HFFc6 (cell line): ENCODE measurements at regions not wholly inside any gene's neighbourhood (a gene's known extent, or its start where the extent isn't known, plus 50 kb on each side); places are given as distances from the start of the nearest gene placed in this dataset.

Experiments used
- DNase-seq: peaks from one replicate; pipeline ENCODE4 v3.0.0-alpha.2; 2018
- H3K27ac Mint-ChIP-seq: 2 replicates; pipeline ENCODE4 v1.8.0; 2020; ENCODE audit warnings: mild to moderate bottlenecking, mixed read lengths
- H3K27me3 Mint-ChIP-seq: 2 replicates; pipeline ENCODE4 v1.8.0; 2021; ENCODE audit warnings: mild to moderate bottlenecking, moderate library complexity, mixed read lengths; ENCODE audit not compliant: insufficient read depth
- H3K36me3 Mint-ChIP-seq: 2 replicates; pipeline ENCODE4 v1.8.0; 2021; ENCODE audit warnings: low read depth, mixed read lengths
- H3K4me1 Mint-ChIP-seq: 2 replicates; pipeline ENCODE4 v1.8.0; 2020; ENCODE audit warnings: low read depth, mixed read lengths
- H3K4me3 Mint-ChIP-seq: 2 replicates; pipeline ENCODE4 v1.8.0; 2020; ENCODE audit warnings: mild to moderate bottlenecking, moderate library complexity, mixed read lengths
- H3K9me3 Mint-ChIP-seq: 2 replicates; pipeline ENCODE4 v1.8.0; 2020; ENCODE audit warnings: mild to moderate bottlenecking, mixed read lengths
- TF ChIP-seq, protein P1 (sequence below): fragments of 200-600 bp; sonication (generic); IDR thresholded peaks from 2 replicates; pipeline ENCODE4 v1.5.0; 2021; ENCODE audit warnings: antibody characterized with exemption, mild to moderate bottlenecking

DNA sequence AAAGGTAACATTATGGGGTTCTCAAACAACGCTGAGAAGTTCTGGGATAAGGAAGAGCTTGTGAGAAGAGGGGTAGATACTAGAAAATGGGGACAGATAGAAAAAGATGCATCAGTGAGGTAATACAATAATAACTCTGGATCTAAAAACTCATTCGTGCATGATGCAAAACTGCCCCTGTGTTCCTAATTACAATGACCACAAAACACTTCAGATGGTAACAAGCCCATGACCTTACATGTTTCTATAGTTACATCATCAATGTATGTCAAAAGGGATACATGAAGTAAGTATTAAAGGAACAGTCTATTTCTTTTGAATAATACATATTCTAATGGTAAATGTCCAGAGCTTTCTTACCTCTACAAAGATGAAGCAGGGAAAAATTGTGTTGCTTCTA, 110.6 kb upstream of the PLPPR5 start:
- no peaks in the 10 kb centered on the region for H3K9me3 Mint-ChIP-seq
- H3K4me1 Mint-ChIP-seq, result no peaks in the 10 kb centered on the region
- H3K27me3 Mint-ChIP-seq, result no peaks in the 10 kb centered on the region
- TF ChIP-seq, protein P1, sequence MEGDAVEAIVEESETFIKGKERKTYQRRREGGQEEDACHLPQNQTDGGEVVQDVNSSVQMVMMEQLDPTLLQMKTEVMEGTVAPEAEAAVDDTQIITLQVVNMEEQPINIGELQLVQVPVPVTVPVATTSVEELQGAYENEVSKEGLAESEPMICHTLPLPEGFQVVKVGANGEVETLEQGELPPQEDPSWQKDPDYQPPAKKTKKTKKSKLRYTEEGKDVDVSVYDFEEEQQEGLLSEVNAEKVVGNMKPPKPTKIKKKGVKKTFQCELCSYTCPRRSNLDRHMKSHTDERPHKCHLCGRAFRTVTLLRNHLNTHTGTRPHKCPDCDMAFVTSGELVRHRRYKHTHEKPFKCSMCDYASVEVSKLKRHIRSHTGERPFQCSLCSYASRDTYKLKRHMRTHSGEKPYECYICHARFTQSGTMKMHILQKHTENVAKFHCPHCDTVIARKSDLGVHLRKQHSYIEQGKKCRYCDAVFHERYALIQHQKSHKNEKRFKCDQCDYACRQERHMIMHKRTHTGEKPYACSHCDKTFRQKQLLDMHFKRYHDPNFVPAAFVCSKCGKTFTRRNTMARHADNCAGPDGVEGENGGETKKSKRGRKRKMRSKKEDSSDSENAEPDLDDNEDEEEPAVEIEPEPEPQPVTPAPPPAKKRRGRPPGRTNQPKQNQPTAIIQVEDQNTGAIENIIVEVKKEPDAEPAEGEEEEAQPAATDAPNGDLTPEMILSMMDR, result no peak
- no peak overlapping the region for H3K27ac Mint-ChIP-seq
- DNase-seq, result no peak
- H3K4me3 Mint-ChIP-seq, result no peak overlapping the region
- no peaks in the 10 kb centered on the region for H3K36me3 Mint-ChIP-seq

DNA sequence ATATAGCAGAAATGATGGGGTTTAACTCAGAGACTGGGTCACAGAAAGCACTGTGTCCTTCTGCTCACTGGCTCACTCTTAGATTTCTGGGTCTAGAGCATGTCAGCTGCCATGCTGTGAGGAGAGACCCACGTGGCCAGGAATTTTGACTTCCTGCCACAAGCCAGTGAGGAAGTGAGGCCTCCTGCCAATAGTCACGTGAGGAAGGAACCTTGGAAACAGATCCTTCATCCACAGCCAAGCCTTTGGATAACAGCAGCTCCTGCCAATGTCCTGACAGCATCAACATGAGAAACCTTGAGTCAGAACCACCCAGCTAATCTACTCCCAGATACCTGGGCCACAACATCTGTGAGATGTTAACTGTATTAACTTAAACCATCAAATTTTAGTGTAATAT, 114.5 kb upstream of the PLPPR5 start:
- no peak for DNase-seq
- H3K27ac Mint-ChIP-seq, result no peak overlapping the region
- H3K9me3 Mint-ChIP-seq, result no peaks in the 10 kb centered on the region
- H3K27me3 Mint-ChIP-seq, result peaks cover 3% of the 10 kb centered on the region
- H3K4me3 Mint-ChIP-seq, result no peak overlapping the region
- H3K36me3 Mint-ChIP-seq, result no peaks in the 10 kb centered on the region
- TF ChIP-seq, protein P1, result no peak
- H3K4me1 Mint-ChIP-seq, result no peaks in the 10 kb centered on the region

DNA sequence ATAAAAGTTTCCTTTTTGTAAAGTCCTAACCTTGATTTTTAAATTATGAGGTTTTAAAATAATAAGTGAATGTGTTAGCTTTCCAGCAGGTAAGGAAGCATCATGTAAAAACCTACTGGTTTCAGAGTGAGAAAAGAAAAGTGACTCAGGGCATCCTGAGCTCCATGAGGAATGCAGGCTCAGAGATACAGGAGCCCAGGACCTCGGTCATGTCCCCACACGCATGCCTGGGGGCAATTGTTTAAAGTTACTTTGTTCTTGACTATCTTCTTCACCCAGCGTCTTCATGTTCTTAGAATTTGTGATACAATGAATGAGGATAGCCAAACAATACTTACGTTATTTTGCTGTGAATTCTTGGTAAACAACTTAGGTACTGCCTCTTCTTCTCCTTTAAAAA, 117.4 kb upstream of the PLPPR5 start:
- TF ChIP-seq, protein P1, result no peak
- Mint-ChIP-seq H3K9me3 (no peaks in the 10 kb centered on the region), H3K4me1 (no peaks in the 10 kb centered on the region), H3K27ac (no peak overlapping the region), H3K36me3 (no peaks in the 10 kb centered on the region), H3K27me3 (peaks cover 4% of the 10 kb centered on the region), H3K4me3 (no peak overlapping the region)
- DNase-seq, result no peak

DNA sequence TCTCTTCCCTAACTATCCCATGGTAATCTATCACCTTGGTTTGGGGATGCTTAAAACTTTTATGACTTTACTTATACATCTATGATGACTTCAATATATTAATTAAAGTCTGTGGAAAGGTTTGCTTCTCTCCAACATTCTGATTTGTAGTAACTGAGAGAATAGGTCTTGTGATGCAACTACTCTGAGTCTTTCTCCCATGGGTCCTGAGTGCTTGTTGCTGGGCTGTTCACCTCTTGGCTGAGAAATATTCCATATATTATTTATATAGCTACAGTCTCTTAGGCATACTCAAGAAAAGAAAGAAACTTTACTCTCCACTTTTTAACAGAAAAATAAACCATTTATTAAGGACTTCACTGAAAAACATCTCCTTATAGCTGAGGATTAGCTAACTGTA, 119.3 kb upstream of the PLPPR5 start:
- TF ChIP-seq, protein P1, result no peak
- Mint-ChIP-seq H3K9me3 (no peaks in the 10 kb centered on the region), H3K36me3 (no peaks in the 10 kb centered on the region), H3K27ac (no peak overlapping the region), H3K4me1 (no peaks in the 10 kb centered on the region), H3K4me3 (no peak overlapping the region), H3K27me3 (peaks cover 6% of the 10 kb centered on the region)
- no peak for DNase-seq

DNA sequence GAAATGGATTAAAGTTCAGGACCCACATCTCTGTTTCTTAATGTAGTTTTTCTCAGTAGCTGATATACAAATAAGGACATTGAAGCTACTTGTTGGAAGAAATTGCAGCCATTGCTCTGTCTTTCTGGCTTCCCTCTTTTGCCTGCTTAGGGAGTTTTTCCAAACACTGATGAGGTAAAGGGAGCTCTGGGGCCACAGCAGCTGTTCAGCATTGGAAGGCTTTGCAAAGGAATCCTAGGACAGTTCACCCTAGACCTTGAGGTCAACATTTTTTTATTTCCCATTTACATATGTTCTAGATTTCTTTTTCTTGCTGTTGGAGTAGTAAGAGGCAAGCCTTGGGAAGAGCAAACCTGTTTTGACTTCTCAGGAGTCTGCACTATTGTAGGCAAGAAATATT, 126.9 kb upstream of the PLPPR5 start:
- H3K36me3 Mint-ChIP-seq, result no peaks in the 10 kb centered on the region
- H3K4me3 Mint-ChIP-seq, result no peak overlapping the region
- TF ChIP-seq, protein P1, result no peak
- no peaks in the 10 kb centered on the region for H3K9me3 Mint-ChIP-seq
- H3K27me3 Mint-ChIP-seq, result peaks cover 2% of the 10 kb centered on the region; the same call in 1 of the 2 replicates
- H3K27ac Mint-ChIP-seq, result no peak overlapping the region
- DNase-seq, result no peak
- H3K4me1 Mint-ChIP-seq, result no peaks in the 10 kb centered on the region
